GM23248 (cell line): ENCODE measurements at regions not wholly inside any gene's neighbourhood (a gene's known extent, or its start where the extent isn't known, plus 50 kb on each side); places are given as distances from the start of the nearest gene placed in this dataset.

ENCODE experiments used
- DNase-seq: peaks from one replicate; pipeline ENCODE4 v3.0.0-alpha.2; 2015
- H2AFZ ChIP-seq: fragments of 200-600 bp; sonication (generic); 2 replicates; pipeline ENCODE4 v1.6.1; 2016; ENCODE audit warnings: antibody characterized with exemption
- H3F3A ChIP-seq: fragments of 200-600 bp; sonication (generic); 2 replicates; pipeline ENCODE4 v1.6.1; 2016; ENCODE audit warnings: mild to moderate bottlenecking, antibody characterized with exemption, mixed run types; ENCODE audit not compliant: insufficient read depth
- H3K27ac ChIP-seq: fragments of 200-600 bp; sonication (generic); 2 replicates; pipeline ENCODE4 v1.5.1; 2016; ENCODE audit warnings: mild to moderate bottlenecking
- H3K27me3 ChIP-seq: fragments of 200-600 bp; sonication (generic); replicated peaks from 2 replicates; pipeline ENCODE4 v1.6.1; 2016; ENCODE audit warnings: mild to moderate bottlenecking; ENCODE audit not compliant: insufficient read depth
- H3K36me3 ChIP-seq: fragments of 200-600 bp; sonication (generic); 2 replicates; pipeline ENCODE4 v1.6.1; 2016; ENCODE audit warnings: low read depth, mild to moderate bottlenecking
- H3K4me1 ChIP-seq: fragments of 200-600 bp; sonication (generic); 2 replicates; pipeline ENCODE4 v1.6.1; 2016; ENCODE audit warnings: mild to moderate bottlenecking; ENCODE audit not compliant: insufficient read depth
- H3K4me2 ChIP-seq: fragments of 200-600 bp; sonication (generic); one replicate; pipeline ENCODE4 v1.6.1; 2016; ENCODE audit warnings: mild to moderate bottlenecking; ENCODE audit not compliant: unreplicated experiment
- H3K4me3 ChIP-seq: fragments of 200-600 bp; sonication (generic); 2 replicates; pipeline ENCODE4 v1.5.1; 2016; ENCODE audit warnings: mild to moderate bottlenecking
- H3K79me2 ChIP-seq: fragments of 200-600 bp; sonication (generic); 2 replicates; pipeline ENCODE4 v1.6.1; 2016; ENCODE audit warnings: mild to moderate bottlenecking; ENCODE audit not compliant: insufficient read depth
- H3K9ac ChIP-seq: fragments of 200-600 bp; sonication (generic); 2 replicates; pipeline ENCODE4 v1.6.1; 2016; ENCODE audit warnings: mild to moderate bottlenecking
- H3K9me2 ChIP-seq: fragments of 200-600 bp; sonication (generic); 2 replicates; pipeline ENCODE4 v1.6.1; 2016; ENCODE audit warnings: mixed run types, mild to moderate bottlenecking, moderate library complexity; ENCODE audit not compliant: insufficient read depth
- H3K9me3 ChIP-seq: fragments of 200-600 bp; sonication (generic); one replicate; pipeline ENCODE4 v1.6.1; 2017; ENCODE audit warnings: low read depth
- H4K20me1 ChIP-seq: fragments of 200-600 bp; sonication (generic); 2 replicates; pipeline ENCODE4 v1.6.0; 2016; ENCODE audit not compliant: insufficient read depth
- EZH2 ChIP-seq: fragments of 200-600 bp; sonication (generic); IDR thresholded peaks from 2 replicates; pipeline ENCODE4 v1.6.1; 2018; ENCODE audit warnings: antibody characterized with exemption, mild to moderate bottlenecking; ENCODE audit not compliant: insufficient read depth, poor library complexity, severe bottlenecking
- EZH2phosphoT487 ChIP-seq: fragments of 200-600 bp; sonication (generic); IDR thresholded peaks from 2 replicates; pipeline ENCODE4 v1.6.1; 2018; ENCODE audit warnings: antibody characterized with exemption, moderate library complexity, mild to moderate bottlenecking, low read depth; ENCODE audit not compliant: insufficient read depth
- WGBS, 2 experiments: methylation state at CpG; one replicate each; pipeline ENCODE4 v1.1.6; 2015 to 2017; ENCODE audit warnings: low lambda C conversion rate in 2 of 2, low coverage in 1 of 2; ENCODE audit errors: missing lambda C conversion rate in 2 of 2; 5-methylcytosine and 5-hydroxymethylcytosine counted together
- in situ Hi-C: fragments of 300-500 bp; cut with MboI; formaldehyde crosslinking; loops from 2 replicates; pipeline ENCODE4 v1.15.0; 2020

GRCh38 chr4:53682908-53683307 lies 91.6 kb upstream of the LNX1 start:
- no peak for DNase-seq
- in situ Hi-C loops, result no loop called here
- Histone ChIP-seq H3K9ac (0 out of 2 replicates have a peak overlapping the region, but pooled peaks have one; percentile 19), H2AFZ (no peak overlapping the region), H3K9me3 (no peaks in the 10 kb centered on the region), H3K4me2 (peak overlapping the region; percentile 8), H3K27ac (peak overlapping the region; percentile 68), H3K4me1 (peaks cover 42% of the 10 kb centered on the region), H3K79me2 (no peaks in the 10 kb centered on the region), H3K27me3 (no peaks in the 10 kb centered on the region), H3F3A (peaks cover 23% of the 10 kb centered on the region), H3K9me2 (no peaks in the 10 kb centered on the region), H3K36me3 (no peaks in the 10 kb centered on the region), H4K20me1 (no peaks in the 10 kb centered on the region), H3K4me3 (no peak overlapping the region)
- TF ChIP-seq EZH2phosphoT487 (no peak), EZH2 (no peak)
- WGBS, 2 experiments, result 93 to 95% methylated on average over 2 of the region's 2 CpGs

- in situ Hi-C loops, result no loop called here
- peak overlapping the region; percentile 68 for H3K27ac ChIP-seq
- WGBS, 2 experiments, result 0 to 7% methylated on average over 1 of the region's 1 CpG
- peak overlapping the region; percentile 23; the same call in 1 of the 2 replicates for H2AFZ ChIP-seq
- H3K4me1 ChIP-seq, result peaks cover 35% of the 10 kb centered on the region
- no peaks in the 10 kb centered on the region for H3K27me3 ChIP-seq
- 0 out of 2 replicates have a peak overlapping the region, but pooled peaks have one; percentile 19 for H3K9ac ChIP-seq
- H3K79me2 ChIP-seq, result no peaks in the 10 kb centered on the region
- H3K9me2 ChIP-seq, result no peaks in the 10 kb centered on the region
- no peaks in the 10 kb centered on the region for H4K20me1 ChIP-seq
- DNase-seq, result peak; percentile 84
- H3K4me2 ChIP-seq, result peak overlapping the region; percentile 45
- peaks cover 18% of the 10 kb centered on the region for H3F3A ChIP-seq
- H3K36me3 ChIP-seq, result no peaks in the 10 kb centered on the region
- 0 out of 2 replicates have a peak overlapping the region, but pooled peaks have one; percentile 8 for H3K4me3 ChIP-seq
- H3K9me3 ChIP-seq, result no peaks in the 10 kb centered on the region
- TF ChIP-seq EZH2 (no peak), EZH2phosphoT487 (no peak)
Measured at GRCh38 chr4:53682196-53682595, 90.9 kb upstream of the LNX1 start.

- Histone ChIP-seq H3K36me3 (no peaks in the 10 kb centered on the region), H3K4me3 (no peak overlapping the region), H3K27me3 (no peaks in the 10 kb centered on the region), H3K9me2 (no peaks in the 10 kb centered on the region), H3K9ac (no peak overlapping the region), H4K20me1 (no peaks in the 10 kb centered on the region), H3K27ac (no peak overlapping the region), H3K4me1 (peaks cover 37% of the 10 kb centered on the region), H3K9me3 (no peaks in the 10 kb centered on the region), H3K79me2 (no peaks in the 10 kb centered on the region), H2AFZ (no peak overlapping the region), H3K4me2 (no peak overlapping the region), H3F3A (peaks cover 30% of the 10 kb centered on the region)
- in situ Hi-C loops, result no loop called here
- no peak for DNase-seq
- no peak for TF ChIP-seq EZH2phosphoT487
- no peak for TF ChIP-seq EZH2
- WGBS, 2 experiments, result 100% methylated on average over 1 of the region's 1 CpG
Measured at GRCh38 chr4:53680598-53680997, 89.3 kb upstream of the LNX1 start.

- WGBS, 2 experiments, result 94 to 100% methylated on average over 2 of the region's 2 CpGs
- TF ChIP-seq EZH2, result no peak
- no peak for TF ChIP-seq EZH2phosphoT487
- no peak for DNase-seq
- Histone ChIP-seq H3F3A (peaks cover 30% of the 10 kb centered on the region), H2AFZ (no peak overlapping the region), H3K27me3 (no peaks in the 10 kb centered on the region), H4K20me1 (no peaks in the 10 kb centered on the region), H3K4me2 (no peak overlapping the region), H3K9ac (no peak overlapping the region), H3K9me2 (no peaks in the 10 kb centered on the region), H3K9me3 (no peaks in the 10 kb centered on the region), H3K79me2 (no peaks in the 10 kb centered on the region), H3K36me3 (no peaks in the 10 kb centered on the region), H3K4me3 (no peak overlapping the region), H3K4me1 (peaks cover 37% of the 10 kb centered on the region), H3K27ac (no peak overlapping the region)
- in situ Hi-C loops, result no loop called here
Measured at GRCh38 chr4:53680168-53680567, 88.9 kb upstream of the LNX1 start.
